BLaER1 treated with 17β-estradiol and CSF1 and Interleukin-3, amounts not matched to agents 10 nM and 100 nM (cell line): ENCODE measurements at regions not wholly inside any gene's neighbourhood (a gene's known extent, or its start where the extent isn't known, plus 50 kb on each side); places are given as distances from the start of the nearest gene placed in this dataset.

ENCODE experiments used
- H3K27ac ChIP-seq, 11 experiments: shearing (Covaris generic); formaldehyde crosslinking; 2 replicates each; pipeline ENCODE4 v1.8.1; 2022
- H3K27me3 ChIP-seq, 11 experiments: shearing (Covaris generic); formaldehyde crosslinking; 2 replicates each; pipeline ENCODE4 v1.8.1; 2022
- H3K36me3 ChIP-seq, 11 experiments: shearing (Covaris generic); formaldehyde crosslinking; 2 replicates each; pipeline ENCODE4 v1.8.1; 2022
- H3K4me1 ChIP-seq, 10 experiments: shearing (Covaris generic); formaldehyde crosslinking; 2 replicates each; pipeline ENCODE4 v1.8.1; 2022
- H3K4me2 ChIP-seq, 11 experiments: shearing (Covaris generic); formaldehyde crosslinking; 2 replicates each; pipeline ENCODE4 v1.8.1; 2022
- H3K4me3 ChIP-seq, 10 experiments: shearing (Covaris generic); formaldehyde crosslinking; 2 replicates each; pipeline ENCODE4 v1.8.1; 2022
- H3K9ac ChIP-seq, 11 experiments: shearing (Covaris generic); formaldehyde crosslinking; 2 replicates each; pipeline ENCODE4 v1.8.1; 2022
- H3K9me3 ChIP-seq, 11 experiments: shearing (Covaris generic); formaldehyde crosslinking; replicated peaks in 1 of 11; 2 replicates each; pipeline ENCODE4 v1.8.1; 2022
- H4K20me1 ChIP-seq, 11 experiments: shearing (Covaris generic); formaldehyde crosslinking; 2 replicates each; pipeline ENCODE4 v1.8.1; 2022
- Cebpa-rat ChIP-seq, 11 experiments: shearing (Covaris generic); IDR thresholded peaks; 2 replicates each; pipeline ENCODE4 v1.8.1; 2022

DNA sequence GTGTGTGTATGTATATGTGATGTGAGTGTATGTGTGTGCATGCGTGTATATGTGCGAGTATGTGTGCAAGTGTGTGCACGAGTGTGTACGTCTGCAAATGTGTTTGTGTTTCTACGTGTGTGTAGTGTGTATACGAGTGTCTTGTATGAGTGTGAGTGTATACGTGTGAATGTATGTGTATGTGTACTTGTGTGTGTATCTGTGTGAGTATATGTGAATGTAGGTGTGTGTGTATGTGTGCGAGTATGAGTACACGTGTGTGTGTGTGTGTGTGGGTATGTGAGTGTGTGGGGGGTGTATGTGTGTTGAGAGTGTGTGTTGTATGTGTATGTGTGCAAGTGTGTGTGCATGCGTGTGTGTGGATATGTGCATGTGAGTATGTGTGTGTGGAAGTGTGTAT is 602.0 kb upstream of the CDH4 start:
- Histone ChIP-seq H3K27me3 (no peaks in the 10 kb centered on the region), H3K4me2 (no peak overlapping the region), H3K36me3 (no peaks in the 10 kb centered on the region), H3K4me1 (no peaks in the 10 kb centered on the region), H3K4me3 (no peak overlapping the region), H4K20me1 (no peaks in the 10 kb centered on the region), H3K9ac (no peak overlapping the region), H3K9me3 (peaks cover 0 to 20% (median 13%) of the 10 kb centered on the region in 11 experiments; a peak in 15 of 22 replicates), H3K27ac (no peak overlapping the region)
- no peak for TF ChIP-seq Cebpa-rat (IDR thresholded peaks at IDR 0.05)

- H3K4me3 ChIP-seq, result no peak overlapping the region
- H3K9me3 ChIP-seq, result peaks cover 0 to 18% (median 12%) of the 10 kb centered on the region in 11 experiments; a peak in 16 of 22 replicates
- no peaks in the 10 kb centered on the region for H4K20me1 ChIP-seq
- no peaks in the 10 kb centered on the region for H3K36me3 ChIP-seq
- no peaks in the 10 kb centered on the region for H3K4me1 ChIP-seq
- H3K27me3 ChIP-seq, result no peaks in the 10 kb centered on the region
- no peak for TF ChIP-seq Cebpa-rat (IDR thresholded peaks at IDR 0.05)
- no peak overlapping the region for H3K27ac ChIP-seq
- H3K9ac ChIP-seq, result no peak overlapping the region
- H3K4me2 ChIP-seq, result no peak overlapping the region
Measured at GRCh38 chr20:60652046-60652445, 600.0 kb upstream of the CDH4 start.

- Histone ChIP-seq H3K36me3 (no peaks in the 10 kb centered on the region), H3K4me3 (no peak overlapping the region), H3K27me3 (no peaks in the 10 kb centered on the region), H3K4me2 (no peak overlapping the region), H3K9me3 (peaks cover 0 to 17% (median 10%) of the 10 kb centered on the region in 11 experiments; a peak in 16 of 22 replicates), H3K9ac (no peak overlapping the region), H4K20me1 (no peaks in the 10 kb centered on the region), H3K4me1 (no peaks in the 10 kb centered on the region), H3K27ac (no peak overlapping the region)
- TF ChIP-seq Cebpa-rat (IDR thresholded peaks at IDR 0.05), result no peak
Measured at GRCh38 chr20:60652615-60653014, 599.4 kb upstream of the CDH4 start.

GRCh38 chr20:60653111-60653845 is 598.8 kb upstream of the CDH4 start:
- Histone ChIP-seq H3K27ac (no peak overlapping the region), H3K36me3 (no peaks in the 10 kb centered on the region), H3K9me3 (peaks cover 0 to 17% (median 10%) of the 10 kb centered on the region in 11 experiments; a peak in 16 of 22 replicates), H4K20me1 (no peaks in the 10 kb centered on the region), H3K4me1 (no peaks in the 10 kb centered on the region), H3K27me3 (no peaks in the 10 kb centered on the region), H3K9ac (no peak overlapping the region), H3K4me2 (no peak overlapping the region), H3K4me3 (no peak overlapping the region)
- TF ChIP-seq Cebpa-rat (IDR thresholded peaks at IDR 0.05), result no peak

GRCh38 chr20:60658681-60659080 is 593.4 kb upstream of the CDH4 start:
- no peaks in the 10 kb centered on the region for H3K27me3 ChIP-seq
- no peaks in the 10 kb centered on the region for H3K36me3 ChIP-seq
- no peak overlapping the region for H3K9ac ChIP-seq
- no peak overlapping the region for H3K4me3 ChIP-seq
- H3K27ac ChIP-seq, result no peak overlapping the region
- TF ChIP-seq Cebpa-rat (IDR thresholded peaks at IDR 0.05), result no peak
- no peak overlapping the region for H3K4me2 ChIP-seq
- no peaks in the 10 kb centered on the region for H3K4me1 ChIP-seq
- no peaks in the 10 kb centered on the region for H4K20me1 ChIP-seq
- H3K9me3 ChIP-seq, result peaks cover 0 to 17% (median 10%) of the 10 kb centered on the region in 11 experiments; a peak in 16 of 22 replicates

- Histone ChIP-seq H3K4me1 (no peaks in the 10 kb centered on the region), H3K27me3 (no peaks in the 10 kb centered on the region), H4K20me1 (no peaks in the 10 kb centered on the region), H3K36me3 (no peaks in the 10 kb centered on the region), H3K27ac (no peak overlapping the region), H3K4me2 (no peak overlapping the region), H3K9ac (no peak overlapping the region), H3K4me3 (no peak overlapping the region), H3K9me3 (peaks cover 0 to 16% (median 10%) of the 10 kb centered on the region in 11 experiments; a peak in 16 of 22 replicates)
- TF ChIP-seq Cebpa-rat (IDR thresholded peaks at IDR 0.05), result no peak
Measured at GRCh38 chr20:60659240-60659639, 592.8 kb upstream of the CDH4 start.

DNA sequence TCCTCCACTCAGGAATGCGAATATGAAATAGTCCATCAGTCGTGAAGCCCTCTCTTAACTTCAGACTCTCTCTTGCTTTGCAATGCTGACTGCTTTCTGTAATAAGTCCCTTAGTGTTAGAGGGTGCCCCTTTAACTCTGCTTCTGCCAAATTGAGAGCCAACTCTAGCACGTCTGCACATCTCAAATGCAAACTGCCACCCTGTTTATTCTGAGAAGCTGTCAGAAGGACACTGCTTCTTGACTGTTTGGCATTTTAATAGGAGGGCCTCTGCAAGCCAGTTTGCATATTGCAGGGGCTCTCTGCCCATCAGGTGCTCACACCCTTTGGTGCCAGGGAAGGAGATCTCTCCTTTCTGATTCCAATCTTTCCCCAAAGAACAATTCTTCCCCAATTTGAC is 589.8 kb upstream of the CDH4 start:
- H3K27me3 ChIP-seq, result no peaks in the 10 kb centered on the region

GRCh38 chr20:60664106-60664505 is 588.0 kb upstream of the CDH4 start:
- Histone ChIP-seq H3K4me3 (no peak overlapping the region), H3K36me3 (no peaks in the 10 kb centered on the region), H3K4me1 (no peaks in the 10 kb centered on the region), H3K27ac (no peak overlapping the region), H3K27me3 (no peaks in the 10 kb centered on the region), H3K4me2 (no peak overlapping the region), H4K20me1 (no peaks in the 10 kb centered on the region), H3K9me3 (no peaks in the 10 kb centered on the region), H3K9ac (no peak overlapping the region)
- no peak for TF ChIP-seq Cebpa-rat (IDR thresholded peaks at IDR 0.05)

More for the DNA sequence above, 589.8 kb upstream of the CDH4 start:
- no peaks in the 10 kb centered on the region for H3K9me3 ChIP-seq
- no peak overlapping the region for H3K4me3 ChIP-seq
- H3K4me1 ChIP-seq, result no peaks in the 10 kb centered on the region
- no peak for TF ChIP-seq Cebpa-rat (IDR thresholded peaks at IDR 0.05)
- H3K36me3 ChIP-seq, result no peaks in the 10 kb centered on the region
- no peak overlapping the region for H3K27ac ChIP-seq
- H3K4me2 ChIP-seq, result no peak overlapping the region
- H3K9ac ChIP-seq, result no peak overlapping the region
- no peaks in the 10 kb centered on the region for H4K20me1 ChIP-seq

GRCh38 chr20:60667641-60668040 is 584.4 kb upstream of the CDH4 start:
- H3K9ac ChIP-seq, result no peak overlapping the region
- no peak overlapping the region for H3K4me2 ChIP-seq
- H4K20me1 ChIP-seq, result no peaks in the 10 kb centered on the region
- H3K36me3 ChIP-seq, result no peaks in the 10 kb centered on the region
- H3K27me3 ChIP-seq, result no peaks in the 10 kb centered on the region
- no peaks in the 10 kb centered on the region for H3K4me1 ChIP-seq
- no peak overlapping the region for H3K27ac ChIP-seq
- H3K4me3 ChIP-seq, result no peak overlapping the region
- H3K9me3 ChIP-seq, result no peaks in the 10 kb centered on the region
- no peak for TF ChIP-seq Cebpa-rat (IDR thresholded peaks at IDR 0.05)

- Histone ChIP-seq H3K27me3 (no peaks in the 10 kb centered on the region), H3K4me1 (no peaks in the 10 kb centered on the region), H3K27ac (no peak overlapping the region), H3K4me2 (no peak overlapping the region), H3K9ac (no peak overlapping the region), H3K36me3 (no peaks in the 10 kb centered on the region), H3K9me3 (no peaks in the 10 kb centered on the region), H4K20me1 (no peaks in the 10 kb centered on the region), H3K4me3 (no peak overlapping the region)
- TF ChIP-seq Cebpa-rat (IDR thresholded peaks at IDR 0.05), result no peak
Measured at GRCh38 chr20:60669211-60669610, 582.9 kb upstream of the CDH4 start.
